Stomach (tissue), 8 donors: ENCODE measurements at regions not wholly inside any gene's neighbourhood (a gene's known extent, or its start where the extent isn't known, plus 50 kb on each side); places are given as distances from the start of the nearest gene placed in this dataset.

Experiments used
- DNase-seq, 2 donors: peaks; one replicate each; pipeline versions ENCODE4 v3.0.0 to v3.0.0-alpha.2; 2013 to 2019
- H3K27ac ChIP-seq, 5 donors: fragments of 200-600 bp in 4 of 5; sonication (generic) in 4 of 5; one replicate each; pipeline ENCODE4 v1.5.1; 2013 to 2019; ENCODE audit warnings: mild to moderate bottlenecking in 1 of 5, moderate library complexity in 1 of 5
- H3K27me3 ChIP-seq, 3 donors: fragments of 200-600 bp; sonication (generic); one replicate each; pipeline ENCODE4 v1.5.1; 2017 to 2019; ENCODE audit warnings: mixed run types in 1 of 3
- H3K36me3 ChIP-seq, 4 donors: fragments of 200-600 bp; sonication (generic); 1 replicate in 3 of 4; 2 replicates in 1 of 4; pipeline ENCODE4 v1.5.1; 2016 to 2019
- H3K4me1 ChIP-seq, 4 donors: fragments of 200-600 bp; sonication (generic); one replicate each; pipeline ENCODE4 v1.5.1; 2016 to 2019
- H3K4me3 ChIP-seq, 4 donors: fragments of 200-600 bp; sonication (generic) in 3 of 4; one replicate each; pipeline ENCODE4 v1.5.1; 2016 to 2019; ENCODE audit warnings: mild to moderate bottlenecking in 1 of 4
- H3K9me3 ChIP-seq, 4 donors: fragments of 200-600 bp; sonication (generic); one replicate each; pipeline ENCODE4 v1.5.1; 2016 to 2019
- CTCF ChIP-seq, 7 experiments: fragments of 450-650 bp in 4 of 7; fragments of 200-600 bp in 3 of 7; sonication (generic) in 3 of 7; IDR thresholded peaks; one replicate each; pipeline ENCODE4 v1.5.1; 2016 to 2019; ENCODE audit warnings: antibody characterized with exemption in 7 of 7, control low read depth in 2 of 7, mild to moderate bottlenecking in 1 of 7
- EP300 ChIP-seq: sonication (generic); formaldehyde crosslinking; IDR thresholded peaks from one replicate; pipeline ENCODE4 v1.6.1; 2017; ENCODE audit warnings: antibody characterized with exemption
- POLR2A ChIP-seq, 4 donors: fragments of 450-650 bp; IDR thresholded peaks; one replicate each; pipeline ENCODE4 v1.6.1; 2016; ENCODE audit warnings: antibody characterized with exemption in 4 of 4, control low read depth in 2 of 4, mild to moderate bottlenecking in 1 of 4, moderate library complexity in 1 of 4
- POLR2AphosphoS5 ChIP-seq, 3 donors: sonication (generic); formaldehyde crosslinking; IDR thresholded peaks; one replicate each; pipeline ENCODE4 v1.6.1; 2016; ENCODE audit warnings: antibody characterized with exemption in 3 of 3
- WGBS, 5 donors: extraction: QIAGEN DNeasy Blood & Tissue Kit in 3 of 5; methylation state at CpG; one replicate each; pipeline versions ENCODE4 v1.1.5 to v1.1.7; 2013 to 2018; 5-methylcytosine and 5-hydroxymethylcytosine counted together
- intact Hi-C: fragments of 100-400 bp; cut with DNase I; formaldehyde crosslinking; loops from one replicate; pipeline ENCODE4 v1.15.1; 2023; ENCODE audit warnings: low total_unique reads
- donor health status: healthy with polysubstance abuse.
- donor health status: Bipolar disorder and iron deficiency.
- donor health status: healthy.

- H3K9me3 ChIP-seq: peaks cover 0 to 15% (median 8%) of the 10 kb centered on the region in 4 donors
- 25 to 51% (median 42%) methylated on average over 5 of the region's 5 CpGs for WGBS, 5 donors
- no peaks in the 10 kb centered on the region for H3K4me1 ChIP-seq
- no peaks in the 10 kb centered on the region for H3K36me3 ChIP-seq
- peak in 1 of 2 donors; percentile 26 for DNase-seq
- H3K4me3 ChIP-seq: no peak overlapping the region
- no peaks in the 10 kb centered on the region for H3K27me3 ChIP-seq
- no peak overlapping the region for H3K27ac ChIP-seq
- intact Hi-C loops: no loop called here
- no peak for TF ChIP-seq EP300
- no peak for TF ChIP-seq POLR2AphosphoS5 (IDR thresholded peaks at IDR 0.05)
- TF ChIP-seq POLR2A (IDR thresholded peaks at IDR 0.05): no peak
- TF ChIP-seq CTCF (IDR thresholded peaks at IDR 0.05): no peak
These were observed 539.4 kb downstream of the CDH9 start for GRCh38 chr5:26498972-26499371.

- 39 to 62% (median 53%) methylated on average over 2 of the region's 2 CpGs for WGBS, 5 donors
- no peak for DNase-seq
- no peak overlapping the region for H3K27ac ChIP-seq
- H3K9me3 ChIP-seq: peaks cover 4 to 35% (median 23%) of the 10 kb centered on the region in 4 donors
- no peak overlapping the region for H3K4me3 ChIP-seq
- H3K36me3 ChIP-seq: no peaks in the 10 kb centered on the region
- intact Hi-C loops: no loop called here
- no peaks in the 10 kb centered on the region for H3K27me3 ChIP-seq
- TF ChIP-seq POLR2A (IDR thresholded peaks at IDR 0.05): no peak
- no peak for TF ChIP-seq POLR2AphosphoS5 (IDR thresholded peaks at IDR 0.05)
- no peak for TF ChIP-seq CTCF (IDR thresholded peaks at IDR 0.05)
- TF ChIP-seq EP300: no peak
- no peaks in the 10 kb centered on the region for H3K4me1 ChIP-seq
These were observed 542.9 kb downstream of the CDH9 start for GRCh38 chr5:26495437-26495836.

GRCh38 chr5:26492906-26493459 is 545.4 kb downstream of the CDH9 start:
- DNase-seq: no peak
- H3K36me3 ChIP-seq: no peaks in the 10 kb centered on the region
- H3K4me1 ChIP-seq: no peaks in the 10 kb centered on the region
- peaks cover 4 to 42% (median 23%) of the 10 kb centered on the region in 4 donors for H3K9me3 ChIP-seq
- TF ChIP-seq EP300 (no peak), POLR2A (IDR thresholded peaks at IDR 0.05) (no peak), CTCF (IDR thresholded peaks at IDR 0.05) (no peak), POLR2AphosphoS5 (IDR thresholded peaks at IDR 0.05) (no peak)
- WGBS, 5 donors: 61 to 91% (median 82%) methylated on average over 2 of the region's 2 CpGs
- no peak overlapping the region for H3K4me3 ChIP-seq
- intact Hi-C loops: no loop called here
- H3K27me3 ChIP-seq: no peaks in the 10 kb centered on the region
- H3K27ac ChIP-seq: no peak overlapping the region

- TF ChIP-seq POLR2AphosphoS5 (IDR thresholded peaks at IDR 0.05) (no peak), POLR2A (IDR thresholded peaks at IDR 0.05) (no peak), EP300 (no peak), CTCF (IDR thresholded peaks at IDR 0.05) (no peak)
- H3K27ac ChIP-seq: no peak overlapping the region
- H3K27me3 ChIP-seq: no peaks in the 10 kb centered on the region
- H3K36me3 ChIP-seq: no peaks in the 10 kb centered on the region
- intact Hi-C loops: no loop called here
- H3K9me3 ChIP-seq: peaks cover 0 to 18% (median 3%) of the 10 kb centered on the region in 4 donors
- no peak for DNase-seq
- H3K4me1 ChIP-seq: no peaks in the 10 kb centered on the region
- no peak overlapping the region for H3K4me3 ChIP-seq
- WGBS, 5 donors: 70 to 97% (median 88%) methylated on average over 3 of the region's 3 CpGs
These were observed 550.8 kb downstream of the CDH9 start for GRCh38 chr5:26487553-26487952.
